GM10248 (cell line): ENCODE measurements at regions not wholly inside any gene's neighbourhood (a gene's known extent, or its start where the extent isn't known, plus 50 kb on each side); places are given as distances from the start of the nearest gene placed in this dataset.

Source experiments
- CTCF ChIA-PET: fragments of 300-600 bp; sonication (Branson Sonifier 250); formaldehyde crosslinking; extraction: SDS; loops from one replicate; lab custom pipeline; 2021; ENCODE audit warnings: antibody characterized with exemption; lab: Yijun Ruan, JAX
- POLR2A ChIA-PET: fragments of 350-650 bp; sonication (Branson Sonifier 250); formaldehyde crosslinking; extraction: SDS; loops from one replicate; lab custom pipeline; 2020; ENCODE audit warnings: antibody characterized with exemption; lab: Yijun Ruan, JAX
- DNase-seq: peaks from one replicate; pipeline ENCODE4 v3.0.0; 2012; ENCODE audit errors: extremely low spot score
- CTCF ChIP-seq: IDR thresholded peaks from 2 replicates; pipeline ENCODE4 v1.5.1; 2012; ENCODE audit warnings: mild to moderate bottlenecking, low read depth; ENCODE audit errors: extremely low read depth, missing control alignments, control extremely low read depth

GRCh38 chr6:23308166-23308565 is 738.8 kb downstream of the HDGFL1 start:
- TF ChIP-seq CTCF = no peak
- ChIA-PET POLR2A (no interaction called here), CTCF (interaction anchor here (1.1 kb wide), 1 partner anchor 13 kb away, joined by 4 read pairs; no protein-coding TSS in a partner anchor)
- DNase-seq = no peak

GRCh38 chr6:23311211-23311610 is 741.8 kb downstream of the HDGFL1 start:
- no peak for DNase-seq
- CTCF ChIA-PET = no interaction called here
- no peak for TF ChIP-seq CTCF
- POLR2A ChIA-PET = no interaction called here

- no peak for DNase-seq
- CTCF ChIA-PET = interaction anchor here (0.8 to 1.4 kb wide), 3 partner anchors 9 to 186 kb away, joined by 3 read pairs; no protein-coding TSS in a partner anchor
- no peak for TF ChIP-seq CTCF
- POLR2A ChIA-PET = no interaction called here
These were observed 746.8 kb downstream of the HDGFL1 start for GRCh38 chr6:23316131-23316530.

GRCh38 chr6:23316931-23317330 is 747.6 kb downstream of the HDGFL1 start:
- TF ChIP-seq CTCF = no peak
- DNase-seq = no peak
- POLR2A ChIA-PET = no interaction called here
- CTCF ChIA-PET = interaction anchor here (0.8 to 1.4 kb wide), 2 partner anchors 8 to 117 kb away, joined by 3 read pairs; no protein-coding TSS in a partner anchor

- ChIA-PET POLR2A (no interaction called here), CTCF (no interaction called here)
- DNase-seq = no peak
- TF ChIP-seq CTCF = no peak
These were observed 750.2 kb downstream of the HDGFL1 start for GRCh38 chr6:23319582-23319981.

GRCh38 chr6:23320471-23321015 is 751.2 kb downstream of the HDGFL1 start:
- ChIA-PET CTCF (no interaction called here), POLR2A (no interaction called here)
- no peak for DNase-seq
- no peak for TF ChIP-seq CTCF
